Spleen (tissue), 7 donors: ENCODE measurements at regions not wholly inside any gene's neighbourhood (a gene's known extent, or its start where the extent isn't known, plus 50 kb on each side); places are given as distances from the start of the nearest gene placed in this dataset.

Source experiments
- POLR2AphosphoS5 ChIP-seq, 3 donors: sonication (generic); formaldehyde crosslinking; IDR thresholded peaks; one replicate each; pipeline ENCODE4 v1.5.1; 2017; ENCODE audit warnings: antibody characterized with exemption in 3 of 3
- TF ChIP-seq, protein P1 (sequence below), 11 experiments: fragments of 200-600 bp in 7 of 11; fragments of 450-650 bp in 4 of 11; sonication (generic) in 4 of 11; IDR thresholded peaks in 8 of 11; conservative IDR thresholded peaks in 3 of 11; 1 replicate in 7 of 11; 2 replicates in 4 of 11; pipeline versions ENCODE4 v1.4.0 to v1.8.0; 2016 to 2021; ENCODE audit warnings: antibody characterized with exemption in 11 of 11, inconsistent platforms in 4 of 11, mild to moderate bottlenecking in 1 of 11
- donor health status: DM: no; HTN: no; CAD: no; lungs with moderate emphysema.
- donor health status: DM: no; HTN: no; CAD: no.
- donor health status: DM: no; HTN: no; CAD: no.

GRCh38 chr9:14978022-14979000 is 68.1 kb upstream of the FREM1 start:
- TF ChIP-seq, protein P1, sequence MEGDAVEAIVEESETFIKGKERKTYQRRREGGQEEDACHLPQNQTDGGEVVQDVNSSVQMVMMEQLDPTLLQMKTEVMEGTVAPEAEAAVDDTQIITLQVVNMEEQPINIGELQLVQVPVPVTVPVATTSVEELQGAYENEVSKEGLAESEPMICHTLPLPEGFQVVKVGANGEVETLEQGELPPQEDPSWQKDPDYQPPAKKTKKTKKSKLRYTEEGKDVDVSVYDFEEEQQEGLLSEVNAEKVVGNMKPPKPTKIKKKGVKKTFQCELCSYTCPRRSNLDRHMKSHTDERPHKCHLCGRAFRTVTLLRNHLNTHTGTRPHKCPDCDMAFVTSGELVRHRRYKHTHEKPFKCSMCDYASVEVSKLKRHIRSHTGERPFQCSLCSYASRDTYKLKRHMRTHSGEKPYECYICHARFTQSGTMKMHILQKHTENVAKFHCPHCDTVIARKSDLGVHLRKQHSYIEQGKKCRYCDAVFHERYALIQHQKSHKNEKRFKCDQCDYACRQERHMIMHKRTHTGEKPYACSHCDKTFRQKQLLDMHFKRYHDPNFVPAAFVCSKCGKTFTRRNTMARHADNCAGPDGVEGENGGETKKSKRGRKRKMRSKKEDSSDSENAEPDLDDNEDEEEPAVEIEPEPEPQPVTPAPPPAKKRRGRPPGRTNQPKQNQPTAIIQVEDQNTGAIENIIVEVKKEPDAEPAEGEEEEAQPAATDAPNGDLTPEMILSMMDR (IDR thresholded peaks at IDR 0.05 in 8 of 11, conservative IDR thresholded peaks at IDR 0.05 in 3 of 11) = no peak
- TF ChIP-seq POLR2AphosphoS5 (IDR thresholded peaks at IDR 0.05) = no peak
